Stomach smooth muscle (tissue), 2 donors: ENCODE measurements at regions not wholly inside any gene's neighbourhood (a gene's known extent, or its start where the extent isn't known, plus 50 kb on each side); places are given as distances from the start of the nearest gene placed in this dataset.
"Not testable (repeated sequence)": the region's sequence is repeated elsewhere in the genome, so short reads cannot be mapped to it uniquely, and the experiment has no call there.

Source experiments
- H3K27ac ChIP-seq: one replicate; pipeline ENCODE4 v1.7.0; 2013; ENCODE audit warnings: mild to moderate bottlenecking, low read length, inconsistent platforms
- H3K27me3 ChIP-seq, 2 donors: one replicate each; pipeline ENCODE4 v1.7.0; 2013; ENCODE audit warnings: low read length in 2 of 2; ENCODE audit not compliant: insufficient read depth in 2 of 2, control insufficient read depth in 1 of 2
- H3K36me3 ChIP-seq, 2 donors: one replicate each; pipeline ENCODE4 v1.7.0; 2013; ENCODE audit warnings: low read length in 2 of 2; ENCODE audit not compliant: control insufficient read depth in 2 of 2, insufficient read depth in 2 of 2
- H3K4me1 ChIP-seq: one replicate; pipeline ENCODE4 v1.7.0; 2013; ENCODE audit warnings: low read length; ENCODE audit not compliant: control insufficient read depth, insufficient read depth
- H3K4me3 ChIP-seq, 2 donors: one replicate each; pipeline ENCODE4 v1.7.0; 2013; ENCODE audit warnings: low read length in 2 of 2
- H3K9ac ChIP-seq, 2 donors: one replicate each; pipeline ENCODE4 v1.7.0; 2013; ENCODE audit warnings: low read length in 2 of 2, mild to moderate bottlenecking in 1 of 2
- H3K9me3 ChIP-seq, 2 donors: one replicate each; pipeline ENCODE4 v1.7.0; 2013; ENCODE audit warnings: low read length in 2 of 2; ENCODE audit not compliant: control insufficient read depth in 2 of 2
- donor health status: healthy.
- donor health status: Pancreatic carcinoma.

- H3K27me3 ChIP-seq, H3K27ac ChIP-seq, H3K36me3 ChIP-seq, H3K4me1 ChIP-seq, H3K4me3 ChIP-seq, H3K9ac ChIP-seq, H3K9me3 ChIP-seq: not testable (repeated sequence)
These were observed 179.5 kb upstream of the TSC22D2 start for GRCh38 chr3:150228626-150229025.

GRCh38 chr3:150227839-150228238 is 180.3 kb upstream of the TSC22D2 start:
- no peak overlapping the region for H3K9ac ChIP-seq
- peaks cover 4% of the 10 kb centered on the region for H3K4me1 ChIP-seq
- H3K27ac ChIP-seq = no peak overlapping the region
- H3K4me3 ChIP-seq = no peak overlapping the region
- no peaks in the 10 kb centered on the region for H3K36me3 ChIP-seq
- no peaks in the 10 kb centered on the region for H3K27me3 ChIP-seq
- H3K9me3 ChIP-seq = no peaks in the 10 kb centered on the region

GRCh38 chr3:150225986-150226385 is 182.1 kb upstream of the TSC22D2 start:
- Histone ChIP-seq H3K9ac (no peak overlapping the region), H3K27me3 (no peaks in the 10 kb centered on the region), H3K27ac (peak overlapping the region; percentile 37), H3K36me3 (no peaks in the 10 kb centered on the region), H3K9me3 (no peaks in the 10 kb centered on the region), H3K4me3 (peak overlapping the region in 1 of 2 donors; percentile 41), H3K4me1 (peaks cover 12% of the 10 kb centered on the region)

GRCh38 chr3:150223558-150223957 is 184.5 kb upstream of the TSC22D2 start:
- Histone ChIP-seq H3K9ac (no peak overlapping the region), H3K4me1 (peaks cover 12% of the 10 kb centered on the region), H3K4me3 (no peak overlapping the region), H3K9me3 (no peaks in the 10 kb centered on the region), H3K27me3 (no peaks in the 10 kb centered on the region), H3K36me3 (no peaks in the 10 kb centered on the region), H3K27ac (no peak overlapping the region)

- no peak overlapping the region for H3K9ac ChIP-seq
- H3K36me3 ChIP-seq = no peaks in the 10 kb centered on the region
- H3K27ac ChIP-seq = no peak overlapping the region
- peaks cover 12% of the 10 kb centered on the region for H3K4me1 ChIP-seq
- peaks cover 0 to 3% of the 10 kb centered on the region in 2 donors for H3K9me3 ChIP-seq
- no peak overlapping the region for H3K4me3 ChIP-seq
- H3K27me3 ChIP-seq = no peaks in the 10 kb centered on the region
These were observed 185.2 kb upstream of the TSC22D2 start for GRCh38 chr3:150222691-150223489.

GRCh38 chr3:150221904-150222523 is 186.1 kb upstream of the TSC22D2 start:
- no peaks in the 10 kb centered on the region for H3K36me3 ChIP-seq
- no peak overlapping the region for H3K27ac ChIP-seq
- no peaks in the 10 kb centered on the region for H3K27me3 ChIP-seq
- peaks cover 12% of the 10 kb centered on the region for H3K4me1 ChIP-seq
- peak overlapping the region in 1 of 2 donors; percentile 64 for H3K4me3 ChIP-seq
- peak overlapping the region in 1 of 2 donors; percentile 58 for H3K9ac ChIP-seq
- peaks cover 0 to 4% of the 10 kb centered on the region in 2 donors for H3K9me3 ChIP-seq

- Histone ChIP-seq H3K36me3 (no peaks in the 10 kb centered on the region), H3K4me1 (peaks cover 18% of the 10 kb centered on the region), H3K4me3 (peak overlapping the region; percentile 24 to 64), H3K27me3 (no peaks in the 10 kb centered on the region), H3K9ac (peak overlapping the region in 1 of 2 donors; percentile 42), H3K27ac (no peak overlapping the region), H3K9me3 (peaks cover 0 to 4% of the 10 kb centered on the region in 2 donors)
These were observed 187.3 kb upstream of the TSC22D2 start for GRCh38 chr3:150220799-150221198.

- Histone ChIP-seq H3K9me3 (peaks cover 0 to 4% of the 10 kb centered on the region in 2 donors), H3K36me3 (no peaks in the 10 kb centered on the region), H3K9ac (no peak overlapping the region), H3K27me3 (no peaks in the 10 kb centered on the region), H3K4me3 (no peak overlapping the region), H3K4me1 (peaks cover 22% of the 10 kb centered on the region), H3K27ac (no peak overlapping the region)
These were observed 188.1 kb upstream of the TSC22D2 start for GRCh38 chr3:150220041-150220440.

GRCh38 chr3:150218841-150219240 is 189.3 kb upstream of the TSC22D2 start:
- no peak overlapping the region for H3K27ac ChIP-seq
- no peak overlapping the region for H3K4me3 ChIP-seq
- peaks cover 22% of the 10 kb centered on the region for H3K4me1 ChIP-seq
- H3K9me3 ChIP-seq = peaks cover 0 to 4% of the 10 kb centered on the region in 2 donors
- no peaks in the 10 kb centered on the region for H3K36me3 ChIP-seq
- no peak overlapping the region for H3K9ac ChIP-seq
- H3K27me3 ChIP-seq = no peaks in the 10 kb centered on the region

GRCh38 chr3:150218236-150218635 is 189.9 kb upstream of the TSC22D2 start:
- Histone ChIP-seq H3K9me3 (peaks cover 0 to 4% of the 10 kb centered on the region in 2 donors), H3K4me3 (no peak overlapping the region), H3K27me3 (no peaks in the 10 kb centered on the region), H3K36me3 (no peaks in the 10 kb centered on the region), H3K4me1 (peaks cover 22% of the 10 kb centered on the region), H3K9ac (no peak overlapping the region), H3K27ac (no peak overlapping the region)

GRCh38 chr3:150217691-150218090 is 190.4 kb upstream of the TSC22D2 start:
- peaks cover 0 to 4% of the 10 kb centered on the region in 2 donors for H3K9me3 ChIP-seq
- H3K4me1 ChIP-seq = peaks cover 22% of the 10 kb centered on the region
- no peak overlapping the region for H3K4me3 ChIP-seq
- H3K27me3 ChIP-seq = no peaks in the 10 kb centered on the region
- no peaks in the 10 kb centered on the region for H3K36me3 ChIP-seq
- no peak overlapping the region for H3K27ac ChIP-seq
- H3K9ac ChIP-seq = no peak overlapping the region
